SU-DHL-6 (cell line): ENCODE measurements at regions not wholly inside any gene's neighbourhood (a gene's known extent, or its start where the extent isn't known, plus 50 kb on each side); places are given as distances from the start of the nearest gene placed in this dataset.

Experiments
- EZH2phosphoT487 ChIP-seq: fragments of 200-600 bp; sonication (generic), shearing (Covaris generic); conservative IDR thresholded peaks from 2 replicates; pipeline ENCODE4 v1.6.1; 2018; ENCODE audit warnings: mild to moderate bottlenecking, antibody characterized with exemption, low read length, moderate library complexity, mixed read lengths
- TF ChIP-seq, protein P1 (sequence below): fragments of 200-600 bp; sonication (generic); IDR thresholded peaks from one replicate; pipeline ENCODE4 v1.5.1; 2017; ENCODE audit warnings: antibody characterized with exemption, mild to moderate bottlenecking, low read length, moderate library complexity; ENCODE audit not compliant: insufficient read depth, poor library complexity, severe bottlenecking

GRCh38 chr14:86404425-86404824 lies 874.5 kb downstream of the FLRT2 start:
- TF ChIP-seq, protein P1, sequence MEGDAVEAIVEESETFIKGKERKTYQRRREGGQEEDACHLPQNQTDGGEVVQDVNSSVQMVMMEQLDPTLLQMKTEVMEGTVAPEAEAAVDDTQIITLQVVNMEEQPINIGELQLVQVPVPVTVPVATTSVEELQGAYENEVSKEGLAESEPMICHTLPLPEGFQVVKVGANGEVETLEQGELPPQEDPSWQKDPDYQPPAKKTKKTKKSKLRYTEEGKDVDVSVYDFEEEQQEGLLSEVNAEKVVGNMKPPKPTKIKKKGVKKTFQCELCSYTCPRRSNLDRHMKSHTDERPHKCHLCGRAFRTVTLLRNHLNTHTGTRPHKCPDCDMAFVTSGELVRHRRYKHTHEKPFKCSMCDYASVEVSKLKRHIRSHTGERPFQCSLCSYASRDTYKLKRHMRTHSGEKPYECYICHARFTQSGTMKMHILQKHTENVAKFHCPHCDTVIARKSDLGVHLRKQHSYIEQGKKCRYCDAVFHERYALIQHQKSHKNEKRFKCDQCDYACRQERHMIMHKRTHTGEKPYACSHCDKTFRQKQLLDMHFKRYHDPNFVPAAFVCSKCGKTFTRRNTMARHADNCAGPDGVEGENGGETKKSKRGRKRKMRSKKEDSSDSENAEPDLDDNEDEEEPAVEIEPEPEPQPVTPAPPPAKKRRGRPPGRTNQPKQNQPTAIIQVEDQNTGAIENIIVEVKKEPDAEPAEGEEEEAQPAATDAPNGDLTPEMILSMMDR: no peak
- no peak for TF ChIP-seq EZH2phosphoT487
